Tibial artery (tissue), 4 donors: ENCODE measurements at regions not wholly inside any gene's neighbourhood (a gene's known extent, or its start where the extent isn't known, plus 50 kb on each side); places are given as distances from the start of the nearest gene placed in this dataset.

Experiments used
- DNase-seq, 2 donors: peaks; one replicate each; pipeline ENCODE4 v3.0.0-alpha.2; 2019
- H3K27ac ChIP-seq, 2 donors: fragments of 200-600 bp; sonication (generic) in 1 of 2; 1 replicate in 1 of 2; 2 replicates in 1 of 2; pipeline ENCODE4 v1.5.1; 2018 to 2019; ENCODE audit warnings: mild to moderate bottlenecking in 1 of 2
- H3K27me3 ChIP-seq, 2 donors: fragments of 200-600 bp; sonication (generic) in 1 of 2; one replicate each; pipeline versions ENCODE4 v1.5.1 to v1.6.0; 2016 to 2019
- H3K36me3 ChIP-seq, 3 donors: fragments of 200-600 bp; sonication (generic) in 2 of 3; one replicate each; pipeline ENCODE4 v1.5.1; 2016 to 2019; ENCODE audit warnings: mild to moderate bottlenecking in 2 of 3
- H3K4me1 ChIP-seq, 4 donors: fragments of 200-600 bp; sonication (generic) in 2 of 4; 1 replicate in 3 of 4; 2 replicates in 1 of 4; pipeline ENCODE4 v1.5.1; 2016 to 2019
- H3K4me3 ChIP-seq, 2 donors: fragments of 200-600 bp; sonication (generic) in 1 of 2; 1 replicate in 1 of 2; 2 replicates in 1 of 2; pipeline ENCODE4 v1.5.1; 2018 to 2019; ENCODE audit warnings: mild to moderate bottlenecking in 2 of 2
- H3K9me3 ChIP-seq, 3 donors: fragments of 200-600 bp; sonication (generic) in 1 of 3; one replicate each; pipeline ENCODE4 v1.5.1; 2016 to 2019
- intact Hi-C: fragments of 100-400 bp; cut with DNase I; formaldehyde crosslinking; loops from one replicate; pipeline ENCODE4 v1.15.0; 2023; ENCODE audit warnings: low total_unique reads
- TF ChIP-seq, protein P1 (sequence below), 2 experiments: fragments of 200-600 bp in 1 of 2; fragments of 450-650 bp in 1 of 2; IDR thresholded peaks; one replicate each; pipeline ENCODE4 v1.5.1; 2017 to 2019; ENCODE audit warnings: antibody characterized with exemption in 2 of 2, mild to moderate bottlenecking in 1 of 2, moderate library complexity in 1 of 2

DNA sequence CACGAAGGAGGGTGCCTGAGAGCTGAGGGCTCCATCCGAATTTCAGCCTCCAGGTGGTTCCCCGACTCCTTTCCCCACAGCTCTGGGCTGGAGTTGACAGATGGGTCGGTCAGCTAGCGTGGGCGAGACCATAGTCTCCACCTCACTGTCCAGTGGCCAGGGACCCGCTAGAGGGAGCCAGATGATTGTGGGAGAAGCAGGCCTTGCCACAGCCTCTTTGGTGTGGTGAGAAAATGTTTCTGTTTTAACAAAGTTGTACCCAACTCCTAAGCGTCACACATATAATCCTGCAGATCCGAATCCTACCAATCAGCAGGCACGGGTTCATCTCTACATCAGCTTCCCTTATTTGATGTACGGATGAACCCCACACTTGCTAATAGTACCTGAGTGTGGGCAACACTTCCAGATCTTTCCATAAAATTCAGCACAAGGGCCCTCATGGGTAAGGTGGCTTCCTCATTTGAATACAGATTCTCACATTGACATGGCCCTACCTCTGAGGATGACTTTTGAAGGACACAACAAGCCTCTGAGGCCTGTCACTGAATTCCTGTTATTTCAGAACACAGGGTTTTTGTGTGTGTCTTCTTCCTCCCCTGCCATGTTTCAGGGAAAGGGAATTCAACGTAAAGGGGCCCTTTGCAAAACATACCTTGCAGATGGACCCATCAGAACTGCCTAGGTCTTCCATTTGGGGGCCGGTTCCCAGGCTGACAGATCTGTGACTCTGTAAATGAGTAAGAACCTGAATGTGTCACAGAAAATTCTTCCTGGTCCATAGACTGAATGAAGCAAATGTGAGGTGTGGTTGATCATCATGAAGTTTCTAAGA lies 103.2 kb upstream of the DUSP22 start:
- TF ChIP-seq, protein P1, sequence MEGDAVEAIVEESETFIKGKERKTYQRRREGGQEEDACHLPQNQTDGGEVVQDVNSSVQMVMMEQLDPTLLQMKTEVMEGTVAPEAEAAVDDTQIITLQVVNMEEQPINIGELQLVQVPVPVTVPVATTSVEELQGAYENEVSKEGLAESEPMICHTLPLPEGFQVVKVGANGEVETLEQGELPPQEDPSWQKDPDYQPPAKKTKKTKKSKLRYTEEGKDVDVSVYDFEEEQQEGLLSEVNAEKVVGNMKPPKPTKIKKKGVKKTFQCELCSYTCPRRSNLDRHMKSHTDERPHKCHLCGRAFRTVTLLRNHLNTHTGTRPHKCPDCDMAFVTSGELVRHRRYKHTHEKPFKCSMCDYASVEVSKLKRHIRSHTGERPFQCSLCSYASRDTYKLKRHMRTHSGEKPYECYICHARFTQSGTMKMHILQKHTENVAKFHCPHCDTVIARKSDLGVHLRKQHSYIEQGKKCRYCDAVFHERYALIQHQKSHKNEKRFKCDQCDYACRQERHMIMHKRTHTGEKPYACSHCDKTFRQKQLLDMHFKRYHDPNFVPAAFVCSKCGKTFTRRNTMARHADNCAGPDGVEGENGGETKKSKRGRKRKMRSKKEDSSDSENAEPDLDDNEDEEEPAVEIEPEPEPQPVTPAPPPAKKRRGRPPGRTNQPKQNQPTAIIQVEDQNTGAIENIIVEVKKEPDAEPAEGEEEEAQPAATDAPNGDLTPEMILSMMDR (IDR thresholded peaks at IDR 0.05), result peak; percentile 59 to 62
- intact Hi-C loops, result no loop called here
- H3K36me3 ChIP-seq, result no peaks in the 10 kb centered on the region
- no peak overlapping the region for H3K4me3 ChIP-seq
- no peaks in the 10 kb centered on the region for H3K9me3 ChIP-seq
- H3K27me3 ChIP-seq, result no peaks in the 10 kb centered on the region
- no peak overlapping the region for H3K27ac ChIP-seq
- peak; percentile 80 to 83 for DNase-seq
- H3K4me1 ChIP-seq, result no peaks in the 10 kb centered on the region

DNA sequence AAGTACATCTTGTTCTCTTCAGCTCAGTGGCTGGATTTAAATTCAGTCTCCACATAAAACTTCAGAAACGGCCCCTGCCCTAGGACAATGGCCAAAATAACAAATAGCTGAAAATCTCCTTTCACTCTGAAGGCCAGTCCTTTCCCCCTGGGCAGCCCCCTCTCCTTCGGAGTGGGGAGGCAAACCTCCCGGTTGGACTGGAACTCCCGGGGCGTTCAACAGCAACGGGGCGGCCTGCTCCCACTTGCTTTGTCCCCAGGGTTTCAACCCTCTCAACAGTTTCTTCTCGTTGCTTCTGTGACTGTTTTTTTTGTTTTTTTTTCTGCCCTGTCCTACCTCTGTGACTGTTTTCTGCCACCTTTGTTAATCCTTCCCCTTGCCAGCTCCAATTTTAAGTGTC lies 102.6 kb upstream of the DUSP22 start:
- no peaks in the 10 kb centered on the region for H3K27me3 ChIP-seq
- no peaks in the 10 kb centered on the region for H3K36me3 ChIP-seq
- DNase-seq, result no peak
- no peaks in the 10 kb centered on the region for H3K9me3 ChIP-seq
- H3K4me1 ChIP-seq, result no peaks in the 10 kb centered on the region
- intact Hi-C loops, result no loop called here
- H3K27ac ChIP-seq, result no peak overlapping the region
- H3K4me3 ChIP-seq, result no peak overlapping the region
- TF ChIP-seq, protein P1 (IDR thresholded peaks at IDR 0.05), result no peak

DNA sequence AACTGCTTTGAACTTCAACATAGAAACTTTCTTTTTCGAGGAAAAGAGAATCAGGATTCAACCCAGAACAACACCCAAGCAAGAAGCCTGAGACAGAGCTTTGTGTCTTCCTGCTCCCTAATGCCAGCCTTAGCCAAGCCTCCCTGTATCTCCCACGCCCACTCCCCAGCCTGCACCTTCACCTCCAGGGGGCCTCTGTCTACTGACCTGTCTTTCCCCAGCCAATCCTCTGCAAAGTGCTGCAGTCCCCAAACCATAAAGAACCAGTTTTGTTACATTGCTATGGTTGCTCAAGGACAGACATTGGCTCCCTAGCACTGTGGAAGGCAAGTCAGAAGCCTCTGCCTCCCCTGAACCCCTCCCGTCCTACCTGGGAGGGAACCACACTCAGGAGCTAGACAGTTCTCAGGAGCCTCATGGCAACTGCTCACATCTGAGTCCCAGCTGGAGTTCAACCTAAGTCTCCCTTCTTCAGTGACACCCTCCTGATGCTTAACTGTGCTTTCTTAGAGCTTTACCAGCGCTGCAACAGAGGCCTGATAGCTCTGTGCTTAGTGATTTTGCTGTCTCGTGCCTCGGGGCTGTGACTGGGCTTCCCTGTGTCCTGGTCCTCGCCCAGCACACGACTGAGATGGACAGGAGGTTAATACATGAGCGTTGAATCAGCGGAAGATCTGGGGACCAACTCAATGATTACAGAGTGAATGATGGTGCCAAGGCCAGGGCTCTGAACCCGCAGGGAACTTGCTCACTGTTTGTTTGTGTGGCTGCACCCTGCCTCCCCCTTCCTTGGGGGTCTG lies 101.5 kb upstream of the DUSP22 start:
- no peak overlapping the region for H3K4me3 ChIP-seq
- TF ChIP-seq, protein P1 (IDR thresholded peaks at IDR 0.05), result no peak
- peaks cover 0 to 4% (median 0%) of the 10 kb centered on the region in 4 donors for H3K4me1 ChIP-seq
- H3K27ac ChIP-seq, result no peak overlapping the region
- intact Hi-C loops, result no loop called here
- no peaks in the 10 kb centered on the region for H3K27me3 ChIP-seq
- no peaks in the 10 kb centered on the region for H3K9me3 ChIP-seq
- H3K36me3 ChIP-seq, result no peaks in the 10 kb centered on the region
- no peak for DNase-seq

DNA sequence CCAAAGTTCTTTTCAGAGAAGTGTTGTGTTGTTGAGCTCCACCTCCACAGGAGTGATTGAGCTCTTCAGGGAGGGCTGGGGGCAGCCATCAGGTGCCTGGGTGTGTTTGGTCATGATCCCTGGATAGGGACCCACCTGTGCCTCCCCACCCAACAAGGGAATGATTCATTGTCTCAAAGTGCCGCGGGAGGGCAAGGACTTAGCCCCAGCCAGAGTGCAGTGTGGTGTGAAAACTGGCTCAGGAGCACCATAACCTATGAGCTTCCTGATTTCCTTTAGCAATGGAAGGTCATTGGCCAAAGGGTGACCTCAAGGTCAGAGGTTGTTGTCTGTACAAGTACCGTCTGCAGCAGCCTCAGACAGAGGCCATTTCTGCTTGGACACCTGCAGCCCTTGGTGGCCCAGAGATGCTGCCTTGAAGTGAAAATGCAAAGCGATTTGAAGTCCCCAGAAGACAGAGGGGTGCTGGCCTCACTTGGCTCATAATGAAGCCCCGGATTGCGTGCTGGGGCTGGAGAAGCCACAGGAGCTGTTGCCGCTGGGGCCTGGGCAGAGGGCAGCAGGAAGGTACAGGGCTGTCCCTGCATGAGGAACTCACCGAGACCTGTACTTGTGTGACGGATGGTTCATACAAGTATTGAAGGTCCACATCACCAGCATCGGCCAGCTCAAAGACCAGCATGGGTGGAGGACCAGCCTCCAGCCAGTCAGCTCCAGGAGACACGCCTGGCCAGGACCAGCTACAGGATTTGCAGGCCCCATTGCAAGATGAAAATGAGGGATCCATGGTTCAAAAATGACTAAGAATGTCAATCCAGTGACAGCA lies 100.6 kb upstream of the DUSP22 start:
- Histone ChIP-seq H3K9me3 (no peaks in the 10 kb centered on the region), H3K4me1 (peaks cover 0 to 7% (median 0%) of the 10 kb centered on the region in 4 donors), H3K27me3 (no peaks in the 10 kb centered on the region), H3K27ac (no peak overlapping the region), H3K4me3 (no peak overlapping the region), H3K36me3 (no peaks in the 10 kb centered on the region)
- TF ChIP-seq, protein P1 (IDR thresholded peaks at IDR 0.05), result no peak
- DNase-seq, result no peak
- intact Hi-C loops, result no loop called here

DNA sequence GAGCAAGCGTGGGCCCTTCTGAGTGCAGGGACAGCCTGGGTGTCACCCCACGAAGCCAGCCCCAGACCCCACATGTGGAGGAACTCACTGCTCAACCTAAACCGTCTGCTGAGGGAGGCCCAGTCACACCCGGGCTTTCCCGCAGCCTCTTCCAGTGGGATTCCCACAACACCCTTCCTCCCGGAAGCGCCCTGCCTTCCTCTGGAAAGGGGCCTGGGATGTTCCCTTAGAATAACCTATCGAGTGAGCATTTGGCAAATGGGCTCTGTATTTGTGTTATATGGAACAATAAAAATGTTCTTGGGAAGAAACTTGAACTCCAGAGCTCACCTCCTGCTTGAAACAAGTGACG lies 100.0 kb upstream of the DUSP22 start:
- H3K4me1 ChIP-seq, result peaks cover 0 to 7% (median 0%) of the 10 kb centered on the region in 4 donors
- TF ChIP-seq, protein P1 (IDR thresholded peaks at IDR 0.05), result no peak
- no peak overlapping the region for H3K4me3 ChIP-seq
- H3K27ac ChIP-seq, result no peak overlapping the region
- DNase-seq, result no peak
- H3K36me3 ChIP-seq, result no peaks in the 10 kb centered on the region
- no peaks in the 10 kb centered on the region for H3K9me3 ChIP-seq
- no peaks in the 10 kb centered on the region for H3K27me3 ChIP-seq
- intact Hi-C loops, result no loop called here
